HuH-7.5 (cell line): ENCODE measurements at regions not wholly inside any gene's neighbourhood (a gene's known extent, or its start where the extent isn't known, plus 50 kb on each side); places are given as distances from the start of the nearest gene placed in this dataset.
A peak's percentile ranks its signal among the peaks of the same experiment; 100 is the strongest.
"Not testable (repeated sequence)": the region's sequence is repeated elsewhere in the genome, so short reads cannot be mapped to it uniquely, and the experiment has no call there.

Source experiments
- DNase-seq: peaks from one replicate; pipeline ENCODE4 v3.0.0; 2011; ENCODE audit warnings: low spot score

DNA sequence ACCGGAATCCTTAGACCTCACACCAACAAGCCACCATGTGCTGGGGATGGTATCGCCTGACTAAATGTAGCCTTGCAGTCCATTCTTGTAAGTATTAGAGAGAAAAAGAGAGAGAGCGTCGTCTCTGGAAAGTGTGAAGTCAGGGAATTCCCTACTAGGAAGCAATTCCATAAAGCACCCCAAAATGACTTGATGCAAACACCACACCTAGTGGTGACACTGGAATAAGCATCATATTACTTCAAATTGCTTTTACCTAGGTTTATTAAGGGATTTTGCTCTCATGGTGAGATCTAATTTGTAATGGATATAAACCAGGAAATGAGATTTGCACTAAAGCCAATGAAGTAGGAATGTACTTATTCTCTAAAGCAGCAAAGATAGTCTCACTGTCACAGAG, 111.4 kb upstream of the METTL9 start:
- DNase-seq, result not testable (repeated sequence)

DNA sequence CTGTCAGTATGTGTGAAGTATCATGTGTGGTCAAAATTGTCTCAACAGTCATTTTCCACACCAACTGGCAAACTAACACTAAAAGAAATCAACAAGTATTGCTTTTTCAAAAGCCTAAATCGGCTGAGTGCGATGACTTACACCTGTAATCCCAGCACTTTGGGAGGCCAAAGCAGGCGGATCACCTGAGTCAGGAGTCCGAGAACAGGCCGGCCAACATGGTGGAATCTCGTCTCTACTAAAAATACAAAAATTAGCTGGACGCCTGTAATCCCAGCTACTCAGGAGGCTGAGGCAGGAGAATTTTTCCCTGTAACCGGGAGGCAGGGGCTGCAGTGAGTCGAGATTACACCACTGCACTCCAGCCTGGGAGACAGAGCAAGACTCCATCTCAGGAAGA, 100.3 kb upstream of the METTL9 start:
- not testable (repeated sequence) for DNase-seq

DNA sequence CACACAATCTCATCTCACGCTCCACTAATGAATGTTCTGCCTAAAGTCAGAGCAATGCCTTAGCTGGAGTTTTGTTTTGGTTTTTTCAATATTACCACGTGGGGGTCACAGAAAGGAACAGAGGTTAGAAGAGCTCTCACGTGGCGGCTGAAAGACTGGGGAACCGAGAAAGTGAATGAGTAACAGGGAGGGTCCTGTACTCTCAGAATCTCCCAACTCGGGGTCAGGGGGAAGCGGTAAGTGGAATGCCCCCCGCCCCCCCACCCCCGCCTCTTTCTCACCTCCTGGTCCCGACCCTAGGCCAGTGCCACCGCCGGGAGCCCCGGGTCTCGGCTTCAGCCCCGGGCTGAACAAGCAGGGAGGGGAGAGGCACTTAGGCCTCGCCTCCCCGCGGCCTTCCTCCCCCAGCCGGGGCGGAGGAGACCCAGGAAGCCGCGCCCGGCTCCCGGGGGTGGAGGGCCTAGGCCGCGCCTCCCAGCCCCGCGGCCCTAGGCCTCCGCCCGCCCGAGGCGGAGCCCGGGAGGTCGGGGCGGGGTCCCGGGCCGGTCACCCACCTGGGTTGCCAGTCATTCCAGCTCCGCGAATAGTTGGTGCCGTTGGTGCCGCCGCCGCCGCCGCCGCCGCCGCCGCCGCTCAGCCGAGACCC, 98.0 kb upstream of the METTL9 start:
- not testable (repeated sequence) for DNase-seq

DNA sequence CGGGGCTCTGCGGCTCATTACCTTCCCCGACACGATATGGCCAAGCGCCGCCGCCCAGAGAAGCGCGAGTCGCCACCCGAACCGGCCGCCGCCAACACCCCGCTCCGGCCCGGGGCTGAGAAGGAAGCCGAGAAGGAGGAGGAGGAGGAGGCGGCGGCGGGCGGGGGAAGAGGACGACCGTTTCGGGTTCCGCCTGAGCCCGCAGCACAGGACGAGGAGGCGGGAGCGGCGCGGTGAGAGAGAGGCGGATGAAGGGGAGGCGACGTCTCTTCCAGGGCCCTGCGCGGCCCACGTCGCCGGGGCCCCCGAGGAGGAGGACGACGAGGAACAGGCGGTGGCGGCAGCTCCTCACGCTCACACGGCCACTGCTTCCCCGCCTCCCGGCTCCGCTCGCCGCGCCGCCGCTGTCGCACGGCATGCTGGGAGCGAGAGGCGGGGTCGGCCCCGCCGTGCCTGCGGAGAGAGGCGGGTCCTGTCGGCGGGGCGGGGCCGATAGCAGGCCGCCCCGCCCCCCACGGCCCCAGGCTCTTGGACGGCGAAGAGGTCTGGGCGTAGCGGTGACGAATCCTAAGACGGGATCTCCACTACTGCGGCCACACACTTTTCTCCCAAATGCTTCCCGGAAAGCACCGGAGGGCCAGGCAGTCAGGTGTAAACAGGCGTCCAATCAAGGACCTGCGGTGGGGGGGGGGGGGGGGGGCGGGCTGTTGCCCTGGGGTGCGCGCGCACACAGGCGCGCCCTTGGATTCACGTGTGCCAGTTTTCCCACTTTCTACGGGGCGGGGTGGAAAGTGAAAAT, 97.3 kb upstream of the METTL9 start:
- peak; percentile 56 for DNase-seq

DNA sequence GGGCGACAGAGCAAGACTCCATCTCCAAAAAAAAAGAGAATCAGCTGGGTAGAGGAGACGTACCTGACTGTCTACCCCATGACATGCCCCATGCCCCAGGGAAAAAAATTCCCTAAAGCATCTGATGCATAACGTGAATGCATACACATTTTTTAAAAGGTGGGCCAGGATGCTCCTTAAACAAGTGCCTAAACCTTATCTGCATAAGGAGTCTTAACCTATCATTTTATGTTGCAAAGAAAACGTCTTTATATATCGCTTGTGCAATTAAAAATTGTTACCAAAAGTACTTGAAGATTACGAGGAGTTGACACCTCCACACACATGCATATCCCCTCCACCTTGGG, 95.8 kb upstream of the METTL9 start:
- DNase-seq, result not testable (repeated sequence)

DNA sequence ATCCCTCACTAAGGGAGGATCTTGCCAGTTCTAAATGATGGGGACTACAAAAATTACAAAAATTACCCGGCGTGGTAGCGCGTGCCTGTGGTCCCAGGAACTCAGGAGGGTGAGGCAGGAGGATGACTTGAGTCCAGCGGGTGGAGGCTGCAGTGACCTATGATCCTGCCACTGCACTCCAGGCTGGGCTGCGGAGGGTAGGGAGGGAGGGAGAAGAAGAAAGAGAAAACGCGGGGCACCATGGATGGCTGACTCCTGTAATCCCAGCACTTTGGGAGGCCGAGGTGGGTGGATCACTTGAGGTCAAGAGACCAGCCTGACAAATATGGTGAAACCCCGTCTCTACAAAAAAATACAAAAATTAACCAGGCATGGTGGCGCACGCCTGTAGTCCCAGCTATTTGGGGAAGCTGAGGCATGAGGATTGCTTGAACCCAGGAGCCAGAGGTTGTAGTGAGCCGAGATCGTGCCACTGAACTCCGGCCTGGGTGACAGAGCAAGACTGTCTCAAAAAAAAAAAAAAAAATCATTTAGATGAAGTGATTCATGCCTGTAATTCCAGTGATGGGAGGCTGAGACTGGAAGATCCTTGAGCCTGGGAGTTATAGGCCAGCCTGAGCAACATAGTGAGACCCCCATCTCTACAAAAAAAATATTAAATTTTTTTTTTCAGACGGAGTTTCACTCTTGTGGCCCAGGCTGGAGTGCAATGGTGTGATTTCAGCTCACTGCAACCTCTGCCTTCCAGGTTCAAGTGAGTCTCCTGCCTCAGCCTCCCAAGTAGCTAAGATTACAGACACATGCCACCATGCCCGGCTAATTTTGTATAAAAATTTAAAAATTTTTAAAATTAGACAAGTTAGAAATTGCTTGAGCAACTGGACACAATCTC, 95.2 kb upstream of the METTL9 start:
- DNase-seq, result not testable (repeated sequence)

DNA sequence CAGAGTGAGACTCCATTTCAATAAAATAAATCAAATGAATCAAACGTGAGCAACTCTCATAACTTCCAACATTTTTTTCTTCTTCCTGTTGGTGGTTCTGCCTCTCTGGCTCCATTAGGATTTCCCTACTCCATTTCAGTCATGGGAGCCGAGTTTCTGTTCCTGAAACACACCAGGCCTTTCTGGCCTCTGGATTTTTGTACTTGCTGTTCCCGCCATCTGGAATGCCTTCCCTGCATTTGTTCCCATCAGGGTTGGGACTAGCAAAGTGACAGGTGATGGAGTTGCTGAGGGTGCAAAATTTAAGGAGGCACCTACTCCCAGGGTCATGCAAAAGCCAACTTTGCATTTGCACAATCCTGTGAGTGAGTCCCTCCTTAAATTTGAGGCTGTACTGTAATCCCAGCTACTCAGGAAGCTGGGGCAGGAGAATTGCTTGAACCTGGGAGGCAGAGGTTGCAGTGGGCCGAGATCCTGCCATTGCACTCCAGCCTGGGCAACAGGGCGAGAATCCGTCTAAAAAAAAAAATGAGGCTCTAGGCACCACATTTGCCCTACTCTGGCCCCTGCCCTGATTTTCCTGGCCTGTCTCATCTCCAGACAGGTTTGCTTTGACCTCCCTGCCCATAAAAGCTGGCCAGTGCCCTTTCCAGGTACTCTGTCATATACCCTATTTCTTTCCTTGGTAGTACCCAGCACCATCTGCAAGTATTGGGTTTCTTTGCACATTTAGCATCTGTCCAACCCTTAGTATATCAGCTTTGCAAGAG, 93.4 kb upstream of the METTL9 start:
- DNase-seq, result not testable (repeated sequence)

DNA sequence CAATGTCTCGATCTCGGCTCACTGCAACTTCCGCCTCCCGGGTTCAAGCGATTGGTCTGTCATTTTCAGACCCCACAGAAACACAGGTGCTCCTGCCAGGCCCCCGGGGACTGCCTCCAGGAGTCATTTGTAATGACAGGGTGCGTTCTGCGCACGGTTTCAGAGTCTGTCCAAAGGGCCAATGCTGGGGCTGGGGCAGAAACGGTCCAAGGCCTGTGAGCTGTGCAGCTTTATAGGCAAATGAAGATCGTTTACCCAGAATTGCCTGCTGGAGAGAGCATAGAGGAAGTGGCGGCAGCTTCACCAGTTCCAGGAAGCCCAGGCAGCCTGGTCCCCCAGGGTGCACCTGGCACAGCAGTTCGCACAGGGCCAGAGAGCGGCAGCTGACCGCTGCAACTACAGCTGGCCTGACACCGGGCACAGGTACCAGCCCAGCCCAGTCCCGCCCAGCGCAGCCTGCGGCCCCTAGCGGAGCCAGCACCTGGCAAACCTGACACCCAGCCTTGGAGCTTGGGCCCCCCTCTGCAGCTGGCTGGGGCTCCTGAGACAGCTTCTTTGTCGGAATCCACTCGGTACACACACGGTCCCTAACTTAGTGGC, 92.4 kb upstream of the METTL9 start:
- DNase-seq, result not testable (repeated sequence)

DNA sequence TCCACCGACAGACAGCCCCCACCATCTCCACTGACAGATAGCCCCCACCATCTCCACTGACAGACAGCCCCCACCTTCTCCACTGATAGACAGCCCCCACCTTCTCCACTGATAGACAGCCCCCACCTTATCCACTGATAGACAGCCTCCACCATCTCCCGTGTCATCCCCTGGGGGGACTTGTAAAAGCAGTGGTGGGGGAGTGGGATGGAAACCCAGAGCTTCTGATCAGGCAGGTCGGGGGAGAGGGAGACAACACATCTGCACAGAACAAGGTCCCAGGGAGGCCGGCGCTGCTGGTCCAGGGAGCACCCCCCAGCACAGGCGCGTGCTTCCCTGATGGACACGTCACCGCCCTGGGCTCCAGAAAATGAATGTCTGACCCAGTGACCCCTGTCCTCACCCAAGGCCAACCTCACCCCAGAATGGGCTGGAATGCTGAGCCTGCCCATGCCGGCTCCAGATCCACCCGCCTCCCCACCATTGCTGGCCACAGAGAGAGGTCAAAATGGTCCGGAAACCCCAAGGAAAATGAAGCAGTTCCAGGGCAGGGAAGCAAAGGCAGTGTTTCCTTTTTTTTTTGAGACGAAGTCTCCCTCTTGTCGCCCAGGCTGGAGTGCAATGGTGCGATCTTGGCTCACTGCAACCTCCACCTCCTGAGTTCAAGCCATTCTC, 91.6 kb upstream of the METTL9 start:
- DNase-seq, result not testable (repeated sequence)

DNA sequence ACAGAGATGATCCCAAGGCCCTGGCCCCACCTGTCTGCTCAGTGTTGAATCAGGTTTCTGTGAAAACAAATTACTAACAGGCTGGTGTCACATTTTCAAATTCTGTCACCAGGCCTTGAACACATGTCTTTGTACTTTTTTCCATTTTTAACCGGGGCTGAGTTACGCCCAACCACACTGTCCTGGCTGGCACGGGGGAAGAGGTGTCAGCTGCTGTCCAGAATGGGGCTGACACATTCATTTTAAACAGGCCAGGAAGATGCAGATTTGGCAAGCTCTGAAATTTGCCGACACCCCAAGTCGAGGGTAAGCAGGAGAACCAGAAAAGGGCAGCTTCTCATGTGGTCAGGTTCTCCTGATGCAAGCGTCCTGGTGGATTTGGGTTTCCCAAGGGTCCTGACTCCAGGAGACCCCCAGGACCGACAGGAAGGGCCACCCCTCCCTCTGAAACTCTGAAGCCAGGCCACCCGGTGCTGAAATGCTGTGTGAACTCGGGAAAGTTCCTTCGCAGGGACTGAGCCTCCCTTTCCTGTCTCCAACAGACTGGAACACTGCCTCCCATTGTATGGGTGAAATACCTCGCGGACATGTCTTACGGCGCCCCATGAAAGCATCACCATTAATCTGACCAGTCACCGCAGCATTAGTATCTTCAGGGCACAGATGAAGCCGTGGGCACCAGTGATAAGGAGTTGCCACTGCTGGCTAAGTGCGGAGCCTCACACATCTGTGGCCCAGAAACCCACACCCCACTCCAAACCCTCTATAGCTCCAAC, 90.5 kb upstream of the METTL9 start:
- not testable (repeated sequence) for DNase-seq

DNA sequence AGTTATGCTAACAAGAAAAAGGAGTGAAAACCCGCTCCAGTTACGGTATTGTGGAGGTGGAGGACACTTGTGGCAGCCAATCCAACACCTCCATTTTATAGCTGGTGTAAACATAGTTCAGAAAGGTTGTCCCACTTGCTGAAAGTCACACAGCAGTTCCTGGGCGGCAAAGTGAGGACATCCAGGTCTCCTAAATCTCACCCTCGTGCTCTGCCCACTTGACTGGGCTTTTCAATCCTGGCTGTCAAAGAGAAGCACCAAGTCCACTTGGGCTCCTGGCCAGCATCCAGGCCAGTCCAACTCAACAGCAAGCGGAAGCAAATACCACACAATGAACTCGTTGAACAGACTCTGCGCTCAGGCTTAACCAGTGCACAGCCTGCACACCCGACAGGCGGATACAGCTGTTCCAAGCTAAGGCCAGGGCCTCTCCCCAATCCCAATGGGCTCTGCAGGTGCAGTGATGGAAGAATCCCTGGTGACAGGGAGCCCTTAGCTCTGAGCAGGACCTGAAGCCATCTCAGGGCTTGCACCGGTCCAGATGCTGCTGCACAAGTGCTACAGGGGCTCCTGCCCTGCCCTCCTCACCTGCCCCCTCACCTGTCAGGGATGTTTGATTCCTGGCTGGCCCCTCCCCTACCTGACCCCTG, 89.8 kb upstream of the METTL9 start:
- not testable (repeated sequence) for DNase-seq

DNA sequence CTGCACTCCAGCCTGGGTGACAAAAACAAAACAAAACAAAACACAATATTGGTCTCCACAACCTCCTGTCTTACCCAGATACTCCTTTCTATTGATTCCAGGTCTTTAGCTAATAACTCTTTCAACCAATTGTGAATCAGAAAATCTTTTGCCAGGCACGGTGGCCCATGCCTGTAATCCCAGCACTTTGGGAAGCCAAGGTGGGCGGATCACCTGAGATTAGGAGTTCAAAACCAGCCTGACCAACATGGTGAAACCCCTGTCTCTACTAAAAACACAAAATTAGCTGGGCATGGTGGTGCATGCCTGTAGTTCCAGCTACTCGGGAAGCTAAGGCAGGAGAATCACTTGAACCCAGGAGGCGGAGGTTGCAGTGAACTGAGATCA, 88.5 kb upstream of the METTL9 start:
- DNase-seq, result not testable (repeated sequence)

DNA sequence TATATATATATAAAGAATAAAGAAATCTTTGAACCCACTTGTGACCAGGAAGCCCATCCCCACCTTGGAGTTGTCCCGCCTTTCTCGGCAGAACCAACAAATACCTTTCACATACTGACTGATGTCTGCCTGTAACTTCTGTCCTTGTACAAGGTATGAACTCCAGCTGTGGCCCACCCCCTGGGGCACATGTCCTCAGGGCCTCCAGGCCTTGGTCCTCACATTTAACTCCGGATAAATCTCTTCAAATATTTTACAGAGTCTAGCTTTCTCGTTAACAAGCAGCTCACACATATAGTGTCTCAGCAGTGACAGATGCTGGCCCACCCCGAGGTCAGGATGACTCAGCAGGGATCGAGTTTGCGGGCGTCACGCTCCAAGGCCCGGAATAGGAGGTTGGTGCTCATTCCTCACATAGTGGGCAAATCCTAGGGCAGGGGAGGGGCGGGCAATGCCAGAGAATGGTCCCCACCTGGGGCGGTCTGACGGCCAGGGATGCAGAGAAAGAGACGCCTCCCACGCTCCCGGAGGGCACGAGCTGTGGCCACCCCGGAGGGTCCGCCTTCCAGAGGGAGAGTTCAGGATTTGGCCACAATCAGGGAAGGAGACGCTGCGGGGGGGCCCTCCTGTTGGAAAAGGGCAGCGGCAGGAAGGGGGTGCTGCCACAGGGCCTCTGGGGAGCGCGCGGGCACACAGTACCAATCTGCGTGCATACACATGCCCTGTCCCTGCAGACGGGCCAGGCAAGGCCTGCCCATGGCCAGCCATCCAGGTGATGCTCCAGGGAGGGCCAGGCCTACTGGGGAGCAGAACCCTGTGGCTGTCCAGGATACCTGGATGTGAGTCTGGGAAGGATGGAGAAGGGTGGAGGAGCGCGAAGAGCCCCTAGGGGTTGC, 87.8 kb upstream of the METTL9 start:
- not testable (repeated sequence) for DNase-seq

DNA sequence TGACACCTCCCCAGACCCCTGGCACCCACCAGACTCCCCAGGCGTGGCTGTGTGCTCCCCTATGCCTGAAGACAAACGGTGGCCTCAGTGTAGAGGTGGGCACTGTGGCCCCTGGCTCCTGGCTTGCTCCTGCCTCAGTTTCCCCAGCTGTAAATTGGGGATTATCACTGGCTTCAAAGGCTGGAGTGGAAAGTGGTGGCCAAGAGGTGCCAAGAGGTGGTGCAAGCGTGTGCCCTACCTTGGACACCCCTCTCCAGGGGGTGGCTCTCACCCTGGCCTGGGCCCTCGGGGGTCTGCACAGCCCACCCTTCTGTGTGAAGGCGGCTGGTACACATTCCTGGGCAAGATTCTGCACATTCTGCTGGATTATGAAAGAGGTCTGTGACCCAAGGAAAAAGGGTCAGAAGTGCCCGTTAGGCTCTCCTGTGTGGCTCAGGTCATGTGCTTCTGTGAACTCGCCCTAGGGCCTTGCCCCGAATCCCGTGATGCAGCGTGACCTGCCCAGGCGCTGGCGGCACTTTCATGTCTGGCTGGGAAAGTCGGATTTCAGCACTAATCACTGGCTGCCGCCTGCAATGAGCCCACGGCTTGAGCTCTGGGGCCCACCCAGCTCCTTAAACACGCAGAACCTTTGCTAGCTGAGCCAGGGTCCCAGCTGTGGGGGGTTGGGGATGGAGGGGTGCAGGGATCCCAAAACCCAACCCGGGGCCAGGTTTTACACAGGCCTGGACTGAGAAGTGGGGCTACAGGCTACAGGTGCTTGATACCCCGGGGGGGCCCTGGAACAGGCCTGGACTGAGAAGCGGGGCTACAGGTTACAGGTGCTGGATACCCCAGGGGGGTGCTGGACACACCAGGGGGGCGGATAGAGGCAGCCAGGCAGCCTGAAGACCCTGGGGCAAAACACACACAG, 86.8 kb upstream of the METTL9 start:
- DNase-seq, result not testable (repeated sequence)

DNA sequence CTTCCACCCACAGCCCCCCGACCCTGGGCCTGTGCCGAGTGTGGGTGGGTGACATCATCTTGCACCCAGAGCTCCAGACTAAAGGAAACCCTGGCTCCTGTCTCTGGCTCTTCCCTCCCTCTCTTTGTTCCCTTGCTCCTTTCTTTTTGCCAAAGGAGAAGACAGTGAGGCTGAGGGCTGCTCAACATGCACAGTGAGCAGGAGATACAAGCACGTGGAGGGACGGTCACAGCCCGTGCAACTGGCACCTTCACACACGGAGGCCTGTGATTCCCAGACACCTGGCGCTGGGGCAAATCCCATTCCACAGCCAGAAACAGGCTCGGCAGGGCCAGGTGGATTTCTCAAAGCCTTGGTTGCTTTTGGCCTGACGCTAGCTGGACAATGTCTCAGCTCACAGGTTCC, 86.0 kb upstream of the METTL9 start:
- DNase-seq, result not testable (repeated sequence)

DNA sequence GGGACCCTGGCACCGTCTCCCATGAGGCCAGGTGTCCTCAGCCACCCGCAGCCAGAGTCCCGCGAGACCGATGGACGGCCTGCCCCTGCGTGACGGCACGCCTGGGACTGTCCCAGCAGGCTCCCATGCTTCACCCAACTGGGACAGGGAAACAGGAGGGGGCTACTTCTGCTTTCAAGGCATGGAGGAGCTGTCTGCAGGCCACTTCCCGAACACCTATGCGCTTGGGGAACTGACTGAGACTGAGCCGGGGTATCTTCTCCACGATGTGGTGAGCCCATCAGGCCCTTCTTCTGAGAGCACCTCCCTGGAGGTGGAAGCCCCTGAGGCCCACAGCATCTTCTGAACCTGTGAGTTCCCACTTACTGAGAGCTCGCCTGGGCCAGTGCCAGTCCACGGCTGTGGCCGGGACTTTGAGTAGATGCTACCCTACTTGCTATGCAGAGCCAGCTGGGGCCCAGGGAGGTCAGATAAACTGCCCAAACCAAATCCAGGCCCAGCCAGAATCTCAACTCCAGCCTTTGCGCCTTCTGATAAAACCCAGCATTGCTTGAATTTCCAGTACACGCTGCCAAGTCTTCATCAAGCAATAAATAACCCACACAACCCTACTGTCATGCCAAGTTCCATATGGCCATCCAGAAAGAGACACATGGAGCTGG, 85.4 kb upstream of the METTL9 start:
- not testable (repeated sequence) for DNase-seq

DNA sequence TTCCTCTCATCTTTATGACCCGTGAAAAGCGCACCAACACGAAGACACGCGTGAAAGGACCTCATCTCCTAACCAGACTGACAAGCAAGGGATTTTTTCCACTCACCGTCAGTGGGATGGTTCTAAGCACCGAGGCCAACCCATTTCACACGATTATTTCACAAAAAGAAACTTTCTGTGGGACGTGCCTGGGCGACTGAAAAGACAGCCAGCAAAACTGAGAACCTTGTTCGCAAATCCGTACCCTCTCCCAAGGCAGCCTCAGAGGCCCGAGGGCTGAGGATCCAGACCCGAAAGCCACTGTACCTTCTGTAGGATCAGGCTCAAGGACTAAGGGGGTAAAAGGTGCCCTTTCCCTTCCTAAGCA, 84.9 kb upstream of the METTL9 start:
- DNase-seq, result not testable (repeated sequence)
